Upper lobe of left lung (tissue), 4 donors: ENCODE measurements at regions not wholly inside any gene's neighbourhood (a gene's known extent, or its start where the extent isn't known, plus 50 kb on each side); places are given as distances from the start of the nearest gene placed in this dataset.

Experiments
- EP300 ChIP-seq, 4 donors: sonication (generic); formaldehyde crosslinking; IDR thresholded peaks; one replicate each; pipeline ENCODE4 v1.5.1; 2017; ENCODE audit warnings: antibody characterized with exemption in 4 of 4, control low read depth in 2 of 4
- POLR2A ChIP-seq, 4 donors: fragments of 450-650 bp; IDR thresholded peaks; one replicate each; pipeline ENCODE4 v1.5.1; 2016 to 2017; ENCODE audit warnings: antibody characterized with exemption in 4 of 4, mild to moderate bottlenecking in 2 of 4
- TF ChIP-seq, protein P1 (sequence below), 6 experiments: fragments of 450-650 bp in 4 of 6; fragments of 200-600 bp in 2 of 6; sonication (generic) in 2 of 6; IDR thresholded peaks; one replicate each; pipeline ENCODE4 v1.5.1; 2016 to 2019; ENCODE audit warnings: antibody characterized with exemption in 6 of 6

DNA sequence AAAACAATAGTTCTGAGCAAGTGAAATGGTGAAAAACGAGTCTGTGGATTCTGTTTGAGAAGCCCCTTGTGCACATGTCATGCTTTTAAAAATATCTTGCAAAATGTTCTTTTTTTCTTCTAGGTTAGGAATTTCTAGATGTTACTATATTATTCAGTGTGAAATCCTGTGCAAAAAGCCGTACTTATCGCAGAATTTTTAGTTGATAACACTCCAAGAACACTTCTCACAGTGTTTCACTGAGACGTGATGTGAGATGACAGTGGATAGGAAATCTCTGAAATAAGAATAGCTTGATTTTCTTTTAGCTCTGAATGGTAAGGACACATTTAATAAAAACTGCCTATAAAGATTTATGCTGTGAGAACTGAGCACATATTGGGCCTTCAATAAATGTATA lies 234.5 kb downstream of the SNAPC1 start:
- TF ChIP-seq, protein P1, sequence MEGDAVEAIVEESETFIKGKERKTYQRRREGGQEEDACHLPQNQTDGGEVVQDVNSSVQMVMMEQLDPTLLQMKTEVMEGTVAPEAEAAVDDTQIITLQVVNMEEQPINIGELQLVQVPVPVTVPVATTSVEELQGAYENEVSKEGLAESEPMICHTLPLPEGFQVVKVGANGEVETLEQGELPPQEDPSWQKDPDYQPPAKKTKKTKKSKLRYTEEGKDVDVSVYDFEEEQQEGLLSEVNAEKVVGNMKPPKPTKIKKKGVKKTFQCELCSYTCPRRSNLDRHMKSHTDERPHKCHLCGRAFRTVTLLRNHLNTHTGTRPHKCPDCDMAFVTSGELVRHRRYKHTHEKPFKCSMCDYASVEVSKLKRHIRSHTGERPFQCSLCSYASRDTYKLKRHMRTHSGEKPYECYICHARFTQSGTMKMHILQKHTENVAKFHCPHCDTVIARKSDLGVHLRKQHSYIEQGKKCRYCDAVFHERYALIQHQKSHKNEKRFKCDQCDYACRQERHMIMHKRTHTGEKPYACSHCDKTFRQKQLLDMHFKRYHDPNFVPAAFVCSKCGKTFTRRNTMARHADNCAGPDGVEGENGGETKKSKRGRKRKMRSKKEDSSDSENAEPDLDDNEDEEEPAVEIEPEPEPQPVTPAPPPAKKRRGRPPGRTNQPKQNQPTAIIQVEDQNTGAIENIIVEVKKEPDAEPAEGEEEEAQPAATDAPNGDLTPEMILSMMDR (IDR thresholded peaks at IDR 0.05), result no peak
- TF ChIP-seq EP300 (IDR thresholded peaks at IDR 0.05) (no peak), POLR2A (IDR thresholded peaks at IDR 0.05) (no peak)
